K562 (cell line): ENCODE measurements at regions not wholly inside any gene's neighbourhood (a gene's known extent, or its start where the extent isn't known, plus 50 kb on each side); places are given as distances from the start of the nearest gene placed in this dataset.

Source experiments
- ATAC-seq: fragments of 200-7000 bp; cut with Tn5 transposase; 3 replicates; pipeline ENCODE4 v1.9.1; 2020; ENCODE audit warnings: moderate library complexity
- BruUV-seq: library from RNA; stranded (reverse); fragments of 400-500 nt; replicated peaks from 2 replicates; lab custom pipeline; 2021; lab: Mats Ljungman, UMichigan
- CTCF ChIA-PET: fragments of 300-600 bp; formaldehyde crosslinking; extraction: SDS; loops from one replicate; lab custom pipeline; 2021; ENCODE audit warnings: low intra/inter-chr PET ratio; lab: Yijun Ruan, JAX
- POLR2A ChIA-PET: fragments of 300-600, 350-650 bp; sonication (Branson Sonifier 250); formaldehyde crosslinking; extraction: SDS; loops from one replicate; lab custom pipeline; 2021; ENCODE audit warnings: antibody characterized with exemption, inconsistent platforms; lab: Yijun Ruan, JAX
- DNase-seq, 4 experiments: peaks; one replicate each; pipeline versions ENCODE4 v3.0.0 to v3.0.0-alpha.2; 2011 to 2018; ENCODE audit warnings: low spot score in 3 of 4, mixed read lengths in 3 of 4; ENCODE audit errors: extremely low read depth in 1 of 4
- FAIRE-seq: peaks from 2 replicates; lab custom pipeline; 2011; peaks lifted over from hg19 to GRCh38; lab: Jason Lieb, UNC
- H2AFZ ChIP-seq: 2 replicates; pipeline ENCODE4 v1.6.0; 2011; ENCODE audit warnings: low read depth, low read length, control low read depth, inconsistent platforms
- H3K27ac ChIP-seq: fragments of 200-600 bp; 3 replicates; pipeline ENCODE4 v1.8.0; 2011; ENCODE audit warnings: low read depth, mild to moderate bottlenecking, control low read depth, inconsistent platforms, low read length, moderate library complexity, mixed read lengths; ENCODE audit errors: extremely low read depth
- H3K27me3 ChIP-seq, 2 experiments: fragments of 300-600 bp in 1 of 2; 2 replicates in 1 of 2; 3 replicates in 1 of 2; pipeline versions ENCODE4 v1.6.0 to v1.8.0; 2011; ENCODE audit warnings: inconsistent platforms in 2 of 2, low read length in 2 of 2, mild to moderate bottlenecking in 1 of 2, mixed read lengths in 1 of 2, moderate library complexity in 1 of 2; ENCODE audit not compliant: control insufficient read depth in 2 of 2, insufficient read depth in 2 of 2
- H3K36me3 ChIP-seq: fragments of 300-600 bp; 3 replicates; pipeline ENCODE4 v1.8.0; 2011; ENCODE audit warnings: mild to moderate bottlenecking, low read length, inconsistent platforms; ENCODE audit not compliant: control insufficient read depth, insufficient read depth
- H3K4me1 ChIP-seq, 2 experiments: fragments of 200-600 bp in 1 of 2; replicated peaks in 1 of 2; 2 replicates in 1 of 2; 3 replicates in 1 of 2; pipeline versions ENCODE4 v1.5.1 to v1.8.0; 2011; ENCODE audit warnings: inconsistent platforms in 2 of 2, low read length in 2 of 2, mild to moderate bottlenecking in 1 of 2, mixed read lengths in 1 of 2, moderate library complexity in 1 of 2; ENCODE audit not compliant: control insufficient read depth in 2 of 2, insufficient read depth in 2 of 2
- H3K4me2 ChIP-seq: 2 replicates; pipeline ENCODE4 v1.6.1; 2011; ENCODE audit warnings: low read length, control low read depth, inconsistent platforms, mixed read lengths; ENCODE audit not compliant: insufficient read depth
- H3K4me3 ChIP-seq: fragments of 200-600 bp; sonication (generic), shearing (Covaris generic); 2 replicates; pipeline ENCODE4 v1.5.1; 2016; ENCODE audit warnings: control low read depth, inconsistent platforms
- H3K79me2 ChIP-seq: fragments of 200-600 bp; 3 replicates; pipeline ENCODE4 v1.8.0; 2011; ENCODE audit warnings: low read length, inconsistent platforms; ENCODE audit not compliant: control insufficient read depth, insufficient read depth
- H3K9ac ChIP-seq, 2 experiments: 2 replicates each; pipeline versions ENCODE4 v1.6.0 to v1.6.1; 2011; ENCODE audit warnings: low read depth in 2 of 2, low read length in 2 of 2, control low read depth in 1 of 2, inconsistent platforms in 1 of 2, mild to moderate bottlenecking in 1 of 2, mixed read lengths in 1 of 2; ENCODE audit not compliant: insufficient read depth in 1 of 2
- H3K9me1 ChIP-seq: one replicate; pipeline ENCODE4 v1.6.0; 2011; ENCODE audit warnings: inconsistent platforms, mild to moderate bottlenecking, low read length, moderate library complexity; ENCODE audit not compliant: control insufficient read depth, insufficient read depth
- H3K9me3 ChIP-seq: replicated peaks from 2 replicates; pipeline ENCODE4 v1.5.1; 2011; ENCODE audit warnings: low read depth, low read length, inconsistent platforms; ENCODE audit not compliant: control insufficient read depth, insufficient read depth
- H4K20me1 ChIP-seq: replicated peaks from 2 replicates; pipeline ENCODE4 v1.6.1; 2011; ENCODE audit warnings: low read length, inconsistent platforms, mixed read lengths; ENCODE audit not compliant: control insufficient read depth, insufficient read depth
- E2F3 ChIP-seq: fragments of 250-450 bp; sonication (Bioruptor Pico); IDR thresholded peaks from 2 replicates; pipeline ENCODE4 v1.4.0; 2020; ENCODE audit warnings: mild to moderate bottlenecking
- EP400 ChIP-seq: fragments of 450-650 bp; IDR thresholded peaks from 2 replicates; pipeline ENCODE4 v1.6.1; 2017; ENCODE audit warnings: antibody characterized with exemption, mild to moderate bottlenecking, moderate library complexity
- GTF2A2 ChIP-seq: IDR thresholded peaks from 2 replicates; pipeline ENCODE4 v1.6.1; 2016; ENCODE audit warnings: mild to moderate bottlenecking, missing genetic modification characterization, missing compliant biosample characterization
- HMG20A ChIP-seq: fragments of 450-650 bp; formaldehyde crosslinking; conservative IDR thresholded peaks from 2 replicates; pipeline ENCODE4 v1.4.0; 2020; ENCODE audit warnings: mild to moderate bottlenecking, mixed read lengths
- HNRNPK ChIP-seq: fragments of 200-400 bp; formaldehyde crosslinking; IDR thresholded peaks from one replicate; pipeline ENCODE4 v1.6.1; 2018; ENCODE audit warnings: mild to moderate bottlenecking, low read depth, low read length; ENCODE audit not compliant: poor library complexity, severe bottlenecking
- HNRNPUL1 ChIP-seq: fragments of 200-400 bp; formaldehyde crosslinking; IDR thresholded peaks from 2 replicates; pipeline ENCODE4 v1.6.1; 2017; ENCODE audit warnings: low read length
- KLF6 ChIP-seq: fragments of 250-450 bp; sonication (Bioruptor Pico); IDR thresholded peaks from 2 replicates; pipeline ENCODE4 v1.4.0; 2020; ENCODE audit warnings: mild to moderate bottlenecking, moderate library complexity, borderline replicate concordance
- MED1 ChIP-seq: sonication (generic); formaldehyde crosslinking; IDR thresholded peaks from 2 replicates; pipeline ENCODE4 v1.8.1; 2023; ENCODE audit warnings: missing genetic modification reagents, borderline replicate concordance
- MYBL2 ChIP-seq, 2 experiments: fragments of 450-650 bp in 1 of 2; sonication (generic) in 1 of 2; formaldehyde crosslinking in 1 of 2; IDR thresholded peaks; 2 replicates each; pipeline versions ENCODE4 v1.6.1 to v1.8.1; 2017 to 2022; ENCODE audit warnings: borderline replicate concordance in 1 of 2, inconsistent platforms in 1 of 2, low read depth in 1 of 2, mild to moderate bottlenecking in 1 of 2, missing genetic modification reagents in 1 of 2, moderate library complexity in 1 of 2
- PRPF4 ChIP-seq: fragments of 200-400 bp; formaldehyde crosslinking; IDR thresholded peaks from one replicate; pipeline ENCODE4 v1.6.1; 2017; ENCODE audit warnings: low read length, low read depth, mild to moderate bottlenecking; ENCODE audit not compliant: insufficient read depth, poor library complexity, severe bottlenecking
- RFX5 ChIP-seq: IDR thresholded peaks from 2 replicates; pipeline ENCODE4 v1.6.1; 2011; ENCODE audit warnings: low read depth, mild to moderate bottlenecking, improper control_type of control experiment, low read length
- ZNF639 ChIP-seq, 2 experiments: fragments of 200-800 bp in 1 of 2; sonication (Bioruptor generic) in 1 of 2; sonication (generic) in 1 of 2; formaldehyde crosslinking in 1 of 2; IDR thresholded peaks in 1 of 2; conservative IDR thresholded peaks in 1 of 2; 2 replicates each; pipeline versions ENCODE4 v1.5.0 to v1.6.1; 2016 to 2020; ENCODE audit warnings: missing compliant biosample characterization in 1 of 2, missing genetic modification characterization in 1 of 2, missing genetic modification reagents in 1 of 2
- WGBS: fragments of 100-300 bp; shearing (Covaris generic); methylation state at CpG from one replicate; pipeline ENCODE4 v1.1.6; 2016; ENCODE audit warnings: low coverage, mixed read lengths; ENCODE audit not compliant: insufficient coverage; ENCODE audit errors: missing lambda C conversion rate; 5-methylcytosine and 5-hydroxymethylcytosine counted together
- in situ Hi-C: fragments of 300-500 bp; cut with MboI; formaldehyde crosslinking; loops from 4 replicates; pipeline ENCODE4 v1.15.0; 2018; ENCODE audit warnings: inconsistent platforms, mixed read lengths
- intact Hi-C: fragments of 100-400 bp; cut with micrococcal nuclease; formaldehyde crosslinking; loops from 2 replicates; pipeline ENCODE4 v1.14.2; 2022
- TF ChIP-seq, protein P1 (sequence below): sonication (generic); formaldehyde crosslinking; IDR thresholded peaks from 2 replicates; pipeline ENCODE4 v1.8.1; 2023; ENCODE audit warnings: mild to moderate bottlenecking, missing genetic modification reagents, moderate library complexity
- TF ChIP-seq, protein P2 (sequence below): IDR thresholded peaks from 2 replicates; pipeline ENCODE4 v1.6.1; 2016; ENCODE audit warnings: missing genetic modification characterization, missing compliant biosample characterization

- Histone ChIP-seq H3K9me1 (no peaks in the 10 kb centered on the region), H3K9ac (no peak overlapping the region), H3K4me3 (no peak overlapping the region), H3K36me3 (no peaks in the 10 kb centered on the region), H4K20me1 (no peaks in the 10 kb centered on the region), H3K27me3 (no peaks in the 10 kb centered on the region), H2AFZ (no peak overlapping the region), H3K4me1 (no peaks in the 10 kb centered on the region), H3K27ac (no peak overlapping the region), H3K9me3 (no peaks in the 10 kb centered on the region), H3K4me2 (no peak overlapping the region), H3K79me2 (no peaks in the 10 kb centered on the region)
- ATAC-seq: no peak
- ChIA-PET POLR2A (no interaction called here), CTCF (no interaction called here)
- no peak for DNase-seq
- no peak for TF ChIP-seq EP400
- no peak for TF ChIP-seq E2F3 (CRISPR knock-in tag)
- TF ChIP-seq PRPF4: no peak
- TF ChIP-seq HNRNPK: no peak
- TF ChIP-seq, protein P1, sequence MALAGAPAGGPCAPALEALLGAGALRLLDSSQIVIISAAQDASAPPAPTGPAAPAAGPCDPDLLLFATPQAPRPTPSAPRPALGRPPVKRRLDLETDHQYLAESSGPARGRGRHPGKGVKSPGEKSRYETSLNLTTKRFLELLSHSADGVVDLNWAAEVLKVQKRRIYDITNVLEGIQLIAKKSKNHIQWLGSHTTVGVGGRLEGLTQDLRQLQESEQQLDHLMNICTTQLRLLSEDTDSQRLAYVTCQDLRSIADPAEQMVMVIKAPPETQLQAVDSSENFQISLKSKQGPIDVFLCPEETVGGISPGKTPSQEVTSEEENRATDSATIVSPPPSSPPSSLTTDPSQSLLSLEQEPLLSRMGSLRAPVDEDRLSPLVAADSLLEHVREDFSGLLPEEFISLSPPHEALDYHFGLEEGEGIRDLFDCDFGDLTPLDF (CRISPR knock-in tag): no peak
- no peak for TF ChIP-seq HMG20A
- TF ChIP-seq MED1: no peak
- no peak for TF ChIP-seq GTF2A2 (tag)
- TF ChIP-seq, protein P2, sequence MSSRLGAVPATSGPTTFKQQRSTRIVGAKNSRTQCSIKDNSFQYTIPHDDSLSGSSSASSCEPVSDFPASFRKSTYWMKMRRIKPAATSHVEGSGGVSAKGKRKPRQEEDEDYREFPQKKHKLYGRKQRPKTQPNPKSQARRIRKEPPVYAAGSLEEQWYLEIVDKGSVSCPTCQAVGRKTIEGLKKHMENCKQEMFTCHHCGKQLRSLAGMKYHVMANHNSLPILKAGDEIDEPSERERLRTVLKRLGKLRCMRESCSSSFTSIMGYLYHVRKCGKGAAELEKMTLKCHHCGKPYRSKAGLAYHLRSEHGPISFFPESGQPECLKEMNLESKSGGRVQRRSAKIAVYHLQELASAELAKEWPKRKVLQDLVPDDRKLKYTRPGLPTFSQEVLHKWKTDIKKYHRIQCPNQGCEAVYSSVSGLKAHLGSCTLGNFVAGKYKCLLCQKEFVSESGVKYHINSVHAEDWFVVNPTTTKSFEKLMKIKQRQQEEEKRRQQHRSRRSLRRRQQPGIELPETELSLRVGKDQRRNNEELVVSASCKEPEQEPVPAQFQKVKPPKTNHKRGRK (tag): no peak
- no peak for TF ChIP-seq KLF6 (CRISPR knock-in tag)
- TF ChIP-seq ZNF639 (CRISPR knock-in tag; conservative IDR thresholded peaks at IDR 0.05 in 1 of 2, IDR thresholded peaks at IDR 0.05 in 1 of 2): no peak
- no peak for TF ChIP-seq MYBL2 (IDR thresholded peaks at IDR 0.05; ENCODE audit: low read depth)
- no peak for TF ChIP-seq MYBL2 (CRISPR knock-in tag; IDR thresholded peaks at IDR 0.05; ENCODE audit: borderline replicate concordance)
- no peak for TF ChIP-seq HNRNPUL1
- TF ChIP-seq RFX5: no peak
- in situ Hi-C loops: no loop called here
- intact Hi-C loops: no loop called here
- BruUV-seq: no TSS peak
- WGBS: 7% methylated on average over 3 of the region's 3 CpGs
- FAIRE-seq: no peak
These were observed 1582.1 kb downstream of the BRINP3 start for GRCh38 chr1:188895611-188896010.
